TTC549 (cell line): ENCODE measurements at regions not wholly inside any gene's neighbourhood (a gene's known extent, or its start where the extent isn't known, plus 50 kb on each side); places are given as distances from the start of the nearest gene placed in this dataset.

Experiments
- FAIRE-seq: peaks from 2 replicates; lab custom pipeline; 2012; peaks lifted over from hg19 to GRCh38; lab: Jason Lieb, UNC

DNA sequence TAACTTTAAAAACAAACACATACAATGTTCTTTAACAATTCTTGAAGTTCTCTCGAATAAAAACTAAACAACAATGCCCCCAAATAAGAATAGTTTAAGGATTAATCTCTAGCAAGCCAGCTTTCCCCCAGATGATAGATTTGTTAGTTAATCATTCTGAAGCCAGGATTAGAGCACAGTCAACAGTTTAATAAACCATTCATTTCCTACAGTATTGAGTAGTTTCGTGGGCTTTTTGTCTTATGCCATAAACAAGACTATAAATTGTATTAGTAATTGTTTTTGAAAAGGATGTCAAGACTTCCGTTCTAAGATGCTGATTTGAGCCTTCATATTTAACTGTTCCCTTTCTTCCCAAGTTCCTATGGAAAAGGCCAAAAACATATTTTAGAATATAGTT is 136.6 kb downstream of the PIK3R1 start:
- FAIRE-seq, result no peak

DNA sequence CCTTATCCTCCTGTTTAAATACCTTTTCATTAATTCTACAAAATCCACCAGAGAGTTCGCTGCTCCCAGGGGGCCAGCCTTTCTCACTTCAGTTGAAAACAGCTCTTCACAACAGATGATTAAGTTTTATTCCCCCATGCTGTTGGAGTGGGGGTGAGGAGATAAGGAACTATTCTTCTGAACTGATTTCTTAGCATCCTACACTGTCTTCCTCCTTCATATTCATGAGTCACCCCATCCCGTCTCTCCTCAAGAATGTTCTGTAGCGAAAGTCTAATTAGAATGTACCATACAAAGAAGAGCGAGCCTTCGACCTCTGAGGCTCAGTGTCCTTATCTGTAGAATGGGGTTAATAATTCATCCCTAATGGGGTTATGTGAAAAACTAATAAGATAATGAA is 138.0 kb downstream of the PIK3R1 start:
- FAIRE-seq, result no peak

DNA sequence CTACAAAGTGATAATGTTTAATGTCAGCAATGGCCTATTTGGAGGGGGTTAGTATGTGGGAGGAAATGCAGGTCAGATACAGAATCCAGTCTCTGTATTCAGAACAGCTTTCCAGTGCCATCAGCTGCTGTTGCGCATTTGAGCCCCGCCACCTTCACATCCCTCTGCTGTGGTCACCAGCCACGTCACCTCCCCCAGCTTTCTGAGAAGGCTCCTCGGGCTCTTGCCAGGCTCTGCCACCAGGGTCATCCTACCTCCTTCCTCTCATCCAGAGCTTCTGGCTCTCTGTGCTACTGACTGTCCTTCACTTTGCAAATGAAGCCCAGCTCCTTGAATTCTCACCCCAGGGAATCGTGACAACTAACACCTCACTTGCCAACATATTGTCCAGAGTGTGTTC is 138.8 kb downstream of the PIK3R1 start:
- no peak for FAIRE-seq

DNA sequence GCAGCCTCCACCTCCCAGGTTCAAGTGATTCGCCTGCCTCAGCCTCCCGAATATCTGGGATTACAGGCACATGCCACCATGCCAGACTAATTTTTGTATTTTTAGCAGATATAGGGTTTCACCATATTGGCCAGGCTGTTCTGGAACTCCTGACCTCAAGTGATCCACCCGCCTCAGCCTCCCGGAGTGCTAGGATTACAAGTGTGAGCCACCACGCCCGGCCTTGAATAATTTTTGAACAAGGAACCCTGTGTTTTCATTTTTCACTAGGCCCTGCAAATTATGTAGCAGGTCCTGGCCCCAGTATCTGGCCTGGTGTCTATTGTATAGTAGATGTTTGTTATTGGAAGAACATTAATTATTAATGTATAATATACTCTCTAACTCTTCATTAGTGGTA is 140.7 kb downstream of the PIK3R1 start:
- FAIRE-seq, result no peak

DNA sequence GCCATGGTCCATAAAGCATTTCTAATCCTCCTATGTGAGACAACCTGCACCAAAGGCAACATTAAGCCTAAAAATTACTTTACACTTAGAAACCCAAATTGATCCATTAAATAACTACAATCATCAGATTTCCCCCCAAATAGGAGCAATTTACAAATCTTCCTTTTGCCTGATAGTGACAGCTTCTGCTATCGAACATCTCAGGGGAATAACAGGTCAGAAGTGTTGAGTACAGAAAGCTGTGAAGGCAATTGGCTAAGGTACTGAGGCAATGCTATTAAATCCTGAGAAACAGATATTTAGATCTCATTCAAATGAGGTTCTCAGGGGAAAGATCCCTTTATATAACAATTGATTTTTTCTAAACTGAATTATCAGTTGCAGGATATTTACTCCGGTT is 141.1 kb downstream of the PIK3R1 start:
- no peak for FAIRE-seq

DNA sequence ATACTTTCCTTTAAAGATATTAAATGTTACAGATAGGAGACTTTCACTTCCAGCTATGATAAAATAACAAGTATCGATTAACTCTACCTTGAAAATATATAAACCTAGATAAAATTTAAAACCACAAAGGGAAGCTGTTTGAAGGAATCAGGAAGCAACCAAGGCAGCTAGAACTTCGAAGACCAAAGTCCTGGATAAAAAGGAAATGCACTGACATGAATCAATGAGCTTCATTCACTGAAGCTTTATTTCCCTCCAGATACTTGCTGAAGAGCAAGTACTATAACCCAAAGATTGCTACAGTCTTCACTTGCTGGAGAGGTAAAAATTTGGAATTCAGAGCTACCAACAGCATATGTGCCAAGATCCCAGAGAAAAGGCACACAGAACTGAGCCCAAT is 144.1 kb downstream of the PIK3R1 start:
- FAIRE-seq, result no peak

DNA sequence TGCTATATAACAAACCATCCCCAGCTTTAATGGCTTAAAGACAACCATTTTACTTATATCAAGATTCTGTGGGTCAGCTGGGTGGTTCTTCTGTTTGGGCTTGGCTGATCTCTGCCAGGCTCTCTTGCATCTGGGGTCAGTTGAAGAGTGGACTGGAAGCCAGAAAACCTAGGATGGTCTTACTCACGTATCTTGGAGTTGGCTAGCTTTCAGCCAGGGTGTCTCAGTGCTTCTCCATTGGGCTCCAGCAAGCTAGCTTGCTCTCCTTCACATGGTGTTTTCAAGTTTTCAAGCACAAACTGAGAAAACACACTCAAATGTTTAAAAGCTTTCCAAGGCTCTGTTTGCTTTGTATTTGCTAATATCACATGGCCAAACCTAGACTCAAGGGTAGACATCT is 146.8 kb downstream of the PIK3R1 start:
- FAIRE-seq, result no peak

DNA sequence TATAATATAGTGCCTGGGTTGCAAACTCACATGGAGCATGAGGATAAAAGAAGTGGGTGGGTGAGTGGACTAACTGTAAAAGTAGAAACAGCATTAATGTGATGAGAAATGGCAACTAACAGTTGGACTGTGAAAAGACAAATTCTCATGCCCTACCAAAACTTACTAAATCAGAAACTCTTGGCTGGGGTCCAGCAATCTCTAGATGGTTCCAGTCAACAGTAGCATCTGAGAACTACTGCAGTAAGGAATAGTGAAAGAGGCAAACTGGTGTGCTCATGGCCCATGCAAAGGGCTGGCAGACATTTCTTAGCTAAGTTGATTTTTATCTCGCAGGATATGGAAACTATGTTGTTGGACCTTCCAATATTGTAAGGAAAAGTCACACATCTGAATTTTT is 150.3 kb downstream of the PIK3R1 start:
- no peak for FAIRE-seq

DNA sequence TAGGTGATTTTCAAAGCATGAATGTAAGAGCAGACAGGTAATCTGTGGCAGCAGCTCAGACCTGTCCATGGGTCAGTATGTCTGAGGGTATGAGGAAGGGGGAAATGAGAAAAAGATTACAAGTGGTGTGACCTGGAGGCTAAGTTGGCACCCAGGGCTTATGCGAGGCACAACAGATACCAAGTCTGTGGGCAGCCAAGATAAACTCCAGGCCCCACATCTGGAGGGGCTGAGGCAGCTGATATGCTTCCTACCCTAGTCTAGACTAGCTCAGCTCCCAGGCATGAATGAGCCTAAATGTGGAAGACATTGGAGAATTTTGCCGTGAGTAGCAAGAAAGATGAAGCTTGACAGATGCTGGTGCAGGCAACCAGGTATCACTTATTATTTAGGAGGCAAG is 151.7 kb downstream of the PIK3R1 start:
- FAIRE-seq, result no peak

DNA sequence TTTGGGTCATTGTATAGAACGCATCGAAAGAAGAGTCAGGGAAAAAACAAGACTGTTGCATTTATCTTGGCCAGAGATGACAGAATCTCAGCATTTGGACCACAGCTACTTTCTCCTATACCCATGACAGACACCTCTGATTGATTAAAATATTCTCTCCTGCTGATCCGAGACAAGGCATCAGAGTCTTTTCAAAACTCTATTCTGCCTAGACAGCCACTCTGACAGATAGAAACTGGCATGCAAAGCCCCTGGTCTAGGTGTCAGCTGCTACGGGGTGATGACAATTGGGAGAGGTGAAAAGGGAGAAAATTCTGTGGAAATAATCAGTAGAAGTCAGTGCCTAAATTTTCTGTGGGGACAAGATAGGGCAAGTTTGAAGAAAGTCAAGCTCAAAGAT is 152.2 kb downstream of the PIK3R1 start:
- no peak for FAIRE-seq

DNA sequence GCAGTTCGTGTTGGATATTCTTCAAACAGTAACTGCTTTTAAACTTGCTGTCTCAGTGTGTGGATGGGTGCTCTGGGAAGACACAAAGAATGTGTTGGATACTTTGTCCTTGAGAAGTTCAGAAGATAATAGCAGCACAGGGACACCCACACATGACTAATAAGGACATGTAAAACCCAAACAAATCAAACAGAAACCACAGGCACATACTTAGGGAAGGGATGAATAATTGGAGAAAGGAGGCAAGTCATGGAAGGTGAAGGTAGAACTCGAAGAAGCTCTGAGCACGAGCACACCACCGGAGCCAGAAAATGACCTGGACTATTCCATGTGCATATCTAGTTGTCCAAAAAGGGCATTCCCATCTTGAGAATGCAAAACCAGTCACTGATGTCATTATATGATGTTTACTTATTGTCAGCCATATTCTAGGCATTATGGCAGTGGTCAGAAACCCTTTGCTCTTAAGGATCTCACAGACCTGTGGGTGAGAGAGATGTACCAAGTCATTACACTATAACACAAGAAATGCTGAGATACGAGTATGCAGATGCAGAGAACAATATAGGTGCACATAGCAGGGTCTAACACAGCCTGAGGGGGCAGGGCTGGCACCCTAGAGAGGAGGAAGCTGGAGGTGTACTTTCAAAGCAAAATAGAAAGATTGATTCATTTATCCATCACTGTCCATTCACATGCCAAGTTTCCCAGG is 152.9 kb downstream of the PIK3R1 start:
- no peak for FAIRE-seq

DNA sequence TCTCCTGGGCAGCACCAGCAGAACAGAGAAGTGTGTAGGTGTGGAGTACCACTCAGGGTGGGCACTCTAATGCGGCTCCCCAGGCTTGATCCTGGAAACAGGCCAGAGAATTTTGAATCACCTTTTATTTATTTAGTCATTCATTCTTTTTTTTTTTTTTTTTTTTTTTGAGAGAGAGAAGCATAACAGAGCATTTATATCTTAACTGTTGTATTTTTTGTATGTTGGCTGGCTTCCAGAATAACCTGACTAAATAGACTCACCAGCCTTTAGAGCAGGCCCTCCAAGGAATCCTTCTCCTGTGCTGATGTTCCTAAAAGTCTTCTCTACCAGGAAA is 153.4 kb downstream of the PIK3R1 start:
- no peak for FAIRE-seq

DNA sequence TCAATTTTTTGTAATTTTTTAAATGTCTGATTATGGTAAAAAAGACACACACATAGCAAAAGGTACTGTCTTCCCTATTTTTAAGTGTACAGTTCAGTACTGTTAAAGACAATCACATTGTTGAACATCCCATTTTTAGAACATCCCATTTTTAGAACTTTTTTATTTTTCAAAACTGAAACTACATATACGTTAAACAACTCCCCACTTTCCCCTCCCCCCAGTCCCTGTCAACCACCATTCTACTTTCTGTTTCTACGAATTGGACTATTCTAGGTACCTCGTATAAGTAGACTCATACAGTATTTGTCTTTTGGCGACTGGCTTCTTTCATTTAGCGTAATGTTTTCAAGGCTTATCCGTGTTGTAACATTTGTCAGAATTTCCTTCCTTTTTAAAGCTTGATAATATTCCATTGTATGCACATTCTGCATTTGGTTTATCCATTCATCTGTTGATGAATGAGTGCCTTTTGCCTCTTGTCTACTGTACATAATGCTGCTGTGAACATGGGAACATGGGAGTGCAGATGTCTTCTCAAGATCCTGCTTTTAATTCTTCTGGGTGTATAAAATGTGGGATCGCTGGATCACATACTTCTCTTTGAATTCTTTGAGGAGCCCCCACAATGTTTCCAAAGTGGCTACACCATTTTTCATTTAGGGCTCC is 154.0 kb downstream of the PIK3R1 start:
- FAIRE-seq, result no peak

DNA sequence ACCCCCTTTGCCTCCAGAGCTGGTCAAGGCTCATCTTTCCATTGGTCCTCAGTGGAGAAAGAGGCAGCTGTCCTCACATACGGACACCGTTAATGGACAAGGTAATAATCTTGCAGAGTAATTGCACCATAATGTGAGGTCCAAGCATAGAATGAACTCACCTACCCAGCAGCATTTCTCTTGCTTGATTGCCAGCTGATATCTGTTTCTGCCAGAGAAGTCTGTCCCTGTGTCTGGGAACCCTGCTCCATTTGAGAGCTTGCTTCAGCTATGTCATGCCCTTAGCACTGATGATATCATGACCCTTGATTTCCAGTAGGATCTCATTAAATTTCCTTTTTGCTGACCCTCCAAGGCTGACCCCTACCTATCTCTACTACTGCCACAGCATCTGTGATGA is 154.6 kb downstream of the PIK3R1 start:
- FAIRE-seq, result no peak

DNA sequence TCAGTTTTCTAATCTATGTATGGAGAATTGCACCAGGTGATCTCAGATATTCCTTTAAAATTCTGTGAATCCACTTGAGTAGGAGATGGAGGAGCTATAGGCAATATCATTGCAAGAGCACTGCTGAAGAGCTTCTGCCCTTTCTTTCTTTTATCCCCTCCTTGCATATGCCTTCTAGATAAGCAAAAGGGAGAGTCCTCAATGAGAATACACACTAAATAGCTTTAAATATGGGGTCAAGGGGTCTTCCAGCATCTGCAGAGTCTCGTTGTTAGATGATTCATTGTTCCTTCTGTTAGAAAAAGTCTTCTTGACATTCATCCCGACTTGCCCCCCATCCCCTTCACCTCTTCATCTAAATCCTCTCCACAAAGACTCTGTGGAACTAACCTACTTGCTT is 156.1 kb downstream of the PIK3R1 start:
- FAIRE-seq, result no peak

DNA sequence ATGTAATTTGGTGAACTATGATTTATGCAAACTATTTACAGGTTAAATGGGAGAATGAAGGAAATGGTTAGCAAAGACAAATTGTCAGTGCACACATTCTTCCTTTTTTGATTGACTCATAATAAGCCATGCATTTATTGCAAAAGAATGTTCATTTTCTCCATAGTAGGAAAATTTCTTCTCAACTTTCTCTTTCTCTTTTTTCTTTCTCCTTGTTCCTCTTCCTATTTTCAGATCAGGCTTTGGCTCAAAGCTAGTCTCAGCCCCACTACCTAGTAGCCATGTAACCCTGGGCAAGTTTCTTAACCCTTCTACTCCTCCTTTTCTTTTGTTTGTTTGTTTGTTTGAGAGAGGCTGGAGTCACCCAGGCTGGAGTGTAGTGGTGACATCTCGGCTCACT is 156.6 kb downstream of the PIK3R1 start:
- FAIRE-seq, result no peak

DNA sequence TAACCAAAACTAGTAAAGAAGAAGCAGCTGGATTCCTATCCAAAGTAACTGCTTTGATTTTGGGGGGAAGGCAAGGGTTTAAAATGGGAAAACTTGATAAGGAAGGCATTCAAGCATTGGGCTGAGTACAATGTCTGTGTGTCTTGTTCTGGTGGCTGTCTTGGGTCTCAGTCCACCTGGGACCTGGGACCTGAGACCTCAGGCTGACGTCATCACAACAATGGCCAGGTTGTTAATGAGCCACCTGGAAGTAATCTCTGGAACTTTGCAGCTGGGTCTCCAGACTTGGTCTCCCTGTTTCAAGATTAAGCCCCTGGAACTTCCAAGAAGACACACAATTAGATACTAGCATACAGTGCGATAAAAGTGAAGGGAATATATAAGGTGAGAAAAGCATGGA is 157.5 kb downstream of the PIK3R1 start:
- no peak for FAIRE-seq

DNA sequence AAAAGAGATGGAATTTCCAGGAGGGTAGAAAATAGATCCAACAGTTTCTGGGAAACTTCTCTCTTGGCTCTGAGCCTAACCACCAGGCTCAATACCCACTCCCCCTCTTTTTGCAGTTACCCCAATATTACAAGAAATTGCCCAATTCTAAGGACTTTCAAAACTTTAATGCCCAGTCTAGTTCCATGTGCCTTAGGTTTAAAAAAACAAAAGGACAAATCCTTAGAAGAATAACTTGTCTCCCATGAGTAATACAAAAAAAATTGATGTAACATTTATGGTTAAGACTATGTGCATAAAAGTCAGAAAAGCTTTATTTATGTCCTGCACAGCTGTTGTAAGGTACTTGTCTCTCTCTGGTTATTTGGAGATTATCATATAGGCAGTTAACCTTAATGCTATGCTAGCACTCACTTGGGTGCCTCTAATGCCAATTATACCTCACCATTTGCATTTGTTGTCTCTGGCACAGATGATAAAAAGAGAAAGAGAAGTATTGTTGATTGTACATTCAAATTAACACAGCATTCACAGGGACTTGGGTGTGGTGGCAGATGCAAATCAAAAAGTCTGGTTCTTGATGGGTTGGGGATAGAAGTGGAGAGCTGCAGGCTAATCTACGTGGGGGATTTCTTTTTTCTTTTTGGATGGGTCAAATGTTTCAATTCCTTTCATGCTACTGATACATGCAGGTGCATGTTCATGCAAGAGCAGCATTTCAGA is 159.4 kb downstream of the PIK3R1 start:
- no peak for FAIRE-seq

DNA sequence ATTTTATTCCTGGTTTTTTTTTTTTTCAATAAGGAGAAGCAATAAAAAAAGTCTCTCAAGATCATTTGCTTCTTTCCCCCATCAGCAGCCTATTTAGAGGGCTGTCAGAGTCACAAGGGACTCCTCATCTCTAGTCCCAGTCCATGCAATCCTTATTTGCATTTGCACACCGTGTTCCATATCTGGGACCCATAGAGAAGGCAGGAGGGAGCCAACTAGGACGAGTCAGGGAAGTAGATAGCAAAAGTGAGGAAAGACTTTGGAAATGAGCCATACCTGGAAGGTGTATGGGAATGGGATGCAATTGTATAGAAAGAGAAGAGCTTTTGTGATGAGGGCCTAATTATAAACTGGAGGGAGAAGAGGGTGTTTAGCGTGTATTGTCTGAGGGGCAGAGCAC is 160.0 kb downstream of the PIK3R1 start:
- no peak for FAIRE-seq

DNA sequence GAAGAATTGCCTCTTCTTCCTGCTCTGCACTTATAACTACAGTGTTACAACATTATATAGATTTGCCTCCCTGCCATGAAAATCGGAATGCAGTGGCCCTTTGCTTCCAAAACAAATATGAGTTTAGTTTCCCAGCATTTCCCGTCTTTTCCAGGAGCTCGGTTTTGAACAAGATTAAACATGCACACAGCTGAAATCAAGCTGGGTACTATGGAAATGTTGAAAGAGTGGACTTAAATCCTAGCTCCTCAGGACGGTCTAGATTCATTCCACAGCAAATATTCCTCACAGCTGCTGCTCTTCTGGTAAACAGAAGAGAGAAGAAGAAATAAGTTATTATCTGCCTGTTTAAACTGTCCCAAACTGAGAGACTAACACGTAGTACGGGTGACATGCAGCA is 161.4 kb downstream of the PIK3R1 start:
- no peak for FAIRE-seq

DNA sequence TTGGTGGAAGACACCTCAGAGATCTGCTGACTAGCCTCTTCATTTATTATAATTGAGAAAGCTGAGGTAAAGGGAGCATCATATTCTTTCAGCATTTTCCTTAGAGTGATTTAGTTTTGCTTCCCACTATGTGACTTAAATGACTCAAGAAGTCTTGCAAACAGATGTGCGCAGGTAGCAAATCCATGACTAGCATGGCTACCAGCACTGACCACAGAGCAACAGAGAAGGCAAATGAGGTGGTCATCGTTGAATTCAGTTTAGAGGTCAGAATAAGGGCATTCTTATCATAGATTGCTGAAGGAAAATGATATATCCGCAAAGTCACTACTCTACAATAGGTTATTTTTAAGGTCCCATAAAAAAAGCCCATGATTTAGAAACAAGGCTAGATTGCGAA is 162.2 kb downstream of the PIK3R1 start:
- no peak for FAIRE-seq

DNA sequence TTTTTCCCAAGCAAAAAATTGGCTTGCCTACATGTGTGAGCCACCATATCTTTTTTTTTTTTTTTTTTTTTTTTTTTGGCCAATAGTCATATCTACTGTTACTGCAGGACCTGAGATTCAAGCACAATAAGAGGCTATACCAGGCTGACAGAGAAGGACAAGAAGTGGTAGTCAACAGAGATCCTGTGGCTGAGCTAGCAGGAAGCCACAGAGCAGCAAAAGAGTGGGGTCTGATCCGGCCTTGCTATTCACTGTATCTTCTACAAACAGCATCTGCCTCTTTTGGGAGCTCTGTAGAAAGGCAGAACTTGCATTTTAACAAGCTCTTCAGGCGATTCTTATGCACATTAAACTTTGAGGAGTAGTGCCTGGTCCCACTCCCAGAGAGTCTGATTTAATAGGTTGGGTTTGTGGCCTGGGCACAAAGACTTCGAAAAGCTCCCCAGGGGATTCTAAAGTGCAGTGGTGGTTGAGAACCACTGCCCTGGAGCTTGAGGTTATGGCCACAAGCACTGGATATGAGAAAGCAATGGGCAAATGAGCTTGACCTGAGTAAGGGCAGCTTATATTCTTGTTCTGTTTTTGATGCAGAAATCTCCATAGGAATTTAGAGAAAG is 162.8 kb downstream of the PIK3R1 start:
- no peak for FAIRE-seq

DNA sequence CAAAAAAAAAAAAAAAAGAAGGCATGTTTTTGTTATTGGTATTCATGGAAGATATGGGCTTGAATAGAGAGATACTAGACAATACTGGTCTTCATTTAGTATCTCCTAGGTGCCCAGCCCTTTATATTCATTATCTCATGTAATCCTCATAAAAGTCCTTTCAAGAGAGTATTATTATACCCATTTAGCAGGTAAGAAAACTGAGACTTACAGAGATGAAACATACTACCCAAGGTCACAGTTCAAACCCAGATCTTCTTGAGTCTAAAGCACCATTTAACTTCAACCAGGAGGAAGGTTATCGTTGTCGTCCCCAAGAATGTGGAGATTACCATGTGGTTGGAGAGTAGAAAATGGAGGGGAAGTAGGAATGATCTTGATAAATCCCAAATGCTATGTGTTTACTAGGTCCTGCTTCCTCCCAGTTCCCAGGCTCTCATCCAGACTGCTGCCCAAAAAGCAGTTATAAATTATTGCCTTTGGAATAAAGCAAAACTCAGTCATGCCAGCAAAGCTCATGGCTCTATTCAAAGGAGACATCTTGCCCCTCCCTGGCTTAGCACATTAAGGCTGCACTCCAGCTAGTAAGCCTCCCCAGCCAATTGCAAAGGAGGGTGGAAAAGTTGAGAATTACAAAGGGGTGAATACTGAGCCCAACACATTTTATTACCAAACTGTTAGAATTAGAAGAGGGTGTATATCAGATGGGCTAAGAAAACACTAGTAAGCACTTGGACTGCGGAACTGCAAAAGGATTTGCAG is 163.9 kb downstream of the PIK3R1 start:
- no peak for FAIRE-seq
